ENCODE measurements at regions not wholly inside any gene's neighbourhood (a gene's known extent, or its start where the extent isn't known, plus 50 kb on each side); places are given as distances from the start of the nearest gene placed in this dataset.

DNA sequence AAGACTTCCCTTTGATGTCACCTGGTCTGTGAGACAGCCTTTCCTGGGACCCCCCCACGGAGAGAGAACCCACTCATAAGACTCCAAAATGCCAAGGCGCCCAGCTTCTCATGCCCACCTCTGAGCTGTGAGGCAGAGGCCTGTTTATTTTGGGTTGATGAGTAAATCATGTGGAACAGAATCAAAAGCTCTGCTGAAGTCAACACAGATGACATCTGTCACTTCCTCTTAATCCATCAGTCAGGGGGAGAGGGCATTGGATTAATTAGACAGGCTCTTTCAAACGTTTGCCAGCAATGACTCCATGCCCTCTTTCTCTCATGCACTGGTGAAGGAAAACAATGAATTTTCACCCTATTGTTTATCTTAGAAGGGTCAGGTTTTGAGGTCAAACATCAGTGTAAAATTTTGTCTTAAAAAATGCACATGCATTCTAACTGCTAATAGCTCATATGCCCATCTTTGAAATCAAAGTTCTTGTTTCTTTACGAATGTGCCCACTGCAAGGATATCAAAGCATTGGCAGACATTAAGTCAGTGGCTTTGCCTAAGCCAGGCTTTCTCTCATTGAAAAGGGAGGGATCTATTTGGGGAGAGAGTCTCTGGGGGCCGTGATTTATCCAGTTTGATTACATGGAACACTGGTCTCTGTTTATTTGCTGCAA lies 184.1 kb downstream of the ACKR3 start:
- TF ChIP-seq, protein P1, sequence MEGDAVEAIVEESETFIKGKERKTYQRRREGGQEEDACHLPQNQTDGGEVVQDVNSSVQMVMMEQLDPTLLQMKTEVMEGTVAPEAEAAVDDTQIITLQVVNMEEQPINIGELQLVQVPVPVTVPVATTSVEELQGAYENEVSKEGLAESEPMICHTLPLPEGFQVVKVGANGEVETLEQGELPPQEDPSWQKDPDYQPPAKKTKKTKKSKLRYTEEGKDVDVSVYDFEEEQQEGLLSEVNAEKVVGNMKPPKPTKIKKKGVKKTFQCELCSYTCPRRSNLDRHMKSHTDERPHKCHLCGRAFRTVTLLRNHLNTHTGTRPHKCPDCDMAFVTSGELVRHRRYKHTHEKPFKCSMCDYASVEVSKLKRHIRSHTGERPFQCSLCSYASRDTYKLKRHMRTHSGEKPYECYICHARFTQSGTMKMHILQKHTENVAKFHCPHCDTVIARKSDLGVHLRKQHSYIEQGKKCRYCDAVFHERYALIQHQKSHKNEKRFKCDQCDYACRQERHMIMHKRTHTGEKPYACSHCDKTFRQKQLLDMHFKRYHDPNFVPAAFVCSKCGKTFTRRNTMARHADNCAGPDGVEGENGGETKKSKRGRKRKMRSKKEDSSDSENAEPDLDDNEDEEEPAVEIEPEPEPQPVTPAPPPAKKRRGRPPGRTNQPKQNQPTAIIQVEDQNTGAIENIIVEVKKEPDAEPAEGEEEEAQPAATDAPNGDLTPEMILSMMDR (IDR thresholded peaks at IDR 0.05; ENCODE audit: low read depth, low read length, missing control alignments), result no peak
- H3K4me3 ChIP-seq (replicated peaks; ENCODE audit: low read depth, low read length), result no peak overlapping the region
- DNase-seq (ENCODE audit: extremely low read depth, low read depth), result no peak

DNA sequence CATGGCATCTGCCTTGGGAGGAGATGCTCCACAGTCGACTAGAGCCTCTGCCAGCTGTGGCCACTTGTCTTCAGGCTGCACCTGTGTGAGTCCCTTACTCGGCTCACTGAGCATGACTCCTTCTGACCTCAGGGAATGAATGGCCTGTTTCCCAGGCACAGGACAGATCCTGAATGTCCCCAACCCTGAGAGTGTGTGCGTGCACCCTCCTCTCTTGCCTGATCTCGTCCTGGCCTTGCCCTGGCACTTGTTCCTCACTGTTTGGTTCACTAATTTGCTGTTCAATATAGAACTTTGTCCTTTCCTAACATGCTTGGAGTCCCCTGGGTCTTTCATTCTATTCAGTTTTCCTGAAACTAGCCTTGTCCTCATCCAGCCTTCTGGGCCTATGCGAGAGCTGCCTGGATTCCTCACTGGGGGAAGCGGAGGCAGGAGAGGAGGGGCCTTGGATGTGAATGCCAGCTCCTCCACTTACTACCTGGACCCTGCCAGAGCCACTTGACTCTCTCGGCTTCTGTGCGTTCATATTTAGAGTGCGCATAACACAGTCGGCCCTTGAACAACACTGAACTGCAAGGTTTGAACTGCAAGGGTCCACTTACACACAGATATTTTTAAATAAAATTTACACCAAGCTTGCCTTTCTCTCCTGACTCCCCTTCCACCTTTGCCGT lies 184.8 kb downstream of the ACKR3 start:
- TF ChIP-seq, protein P1 (IDR thresholded peaks at IDR 0.05; ENCODE audit: low read depth, low read length, missing control alignments), result no peak
- no peak overlapping the region for H3K4me3 ChIP-seq (replicated peaks; ENCODE audit: low read depth, low read length)
- DNase-seq (ENCODE audit: extremely low read depth, low read depth), result no peak

DNA sequence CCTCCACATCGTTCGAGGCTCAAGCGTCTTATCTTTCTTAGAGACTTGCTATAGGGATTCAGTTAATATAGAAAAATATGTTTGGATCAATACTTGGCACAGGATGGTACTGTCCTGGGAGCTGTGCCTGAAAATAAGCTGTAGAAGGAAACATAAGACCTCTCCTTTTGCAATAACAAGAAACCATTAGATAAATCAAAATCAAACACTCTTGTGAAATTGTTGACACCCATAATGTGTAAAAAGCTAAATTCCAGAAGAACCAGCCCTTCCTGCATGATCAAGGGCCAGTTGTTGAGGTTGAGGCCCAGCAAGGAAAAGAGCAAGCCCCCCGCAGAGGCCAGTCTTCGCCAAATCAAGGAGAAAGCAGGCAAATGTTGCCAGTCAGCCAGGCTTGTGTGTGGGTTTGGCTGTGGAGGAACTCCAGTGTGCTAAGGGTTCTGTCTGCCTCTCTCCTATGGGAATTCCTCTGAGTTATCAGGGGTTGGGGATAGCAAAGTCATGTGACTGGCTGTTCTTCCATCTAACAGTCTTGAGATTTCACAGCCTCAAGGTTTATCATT lies 185.7 kb downstream of the ACKR3 start:
- TF ChIP-seq, protein P1 (IDR thresholded peaks at IDR 0.05; ENCODE audit: low read depth, low read length, missing control alignments), result no peak
- DNase-seq (ENCODE audit: extremely low read depth, low read depth), result no peak

DNA sequence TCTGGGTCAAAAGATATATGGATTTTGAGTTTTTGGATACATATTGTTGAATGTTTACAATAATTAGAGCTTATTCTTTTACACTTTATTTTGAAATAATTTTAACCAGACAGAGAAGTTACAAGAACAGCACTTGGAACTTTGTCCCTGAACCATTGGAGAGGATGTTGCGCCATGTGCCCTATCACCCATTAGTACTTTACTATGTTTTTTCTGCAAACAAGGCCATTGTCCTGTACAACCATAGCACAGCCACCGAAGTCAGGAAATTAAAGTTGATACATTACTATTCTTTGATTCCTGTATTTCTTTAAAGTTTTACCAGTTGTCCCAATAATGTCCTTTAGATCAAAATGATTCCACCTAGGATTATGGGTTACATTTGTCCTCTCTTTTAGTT lies 188.8 kb downstream of the ACKR3 start:
- TF ChIP-seq, protein P1 (IDR thresholded peaks at IDR 0.05; ENCODE audit: low read depth, low read length, missing control alignments), result no peak
- no peak overlapping the region for H3K4me3 ChIP-seq (replicated peaks; ENCODE audit: low read depth, low read length)
- DNase-seq (ENCODE audit: extremely low read depth, low read depth), result no peak

More for the DNA sequence above, 185.7 kb downstream of the ACKR3 start:
- H3K4me3 ChIP-seq (replicated peaks; ENCODE audit: low read depth, low read length), result no peak overlapping the region

DNA sequence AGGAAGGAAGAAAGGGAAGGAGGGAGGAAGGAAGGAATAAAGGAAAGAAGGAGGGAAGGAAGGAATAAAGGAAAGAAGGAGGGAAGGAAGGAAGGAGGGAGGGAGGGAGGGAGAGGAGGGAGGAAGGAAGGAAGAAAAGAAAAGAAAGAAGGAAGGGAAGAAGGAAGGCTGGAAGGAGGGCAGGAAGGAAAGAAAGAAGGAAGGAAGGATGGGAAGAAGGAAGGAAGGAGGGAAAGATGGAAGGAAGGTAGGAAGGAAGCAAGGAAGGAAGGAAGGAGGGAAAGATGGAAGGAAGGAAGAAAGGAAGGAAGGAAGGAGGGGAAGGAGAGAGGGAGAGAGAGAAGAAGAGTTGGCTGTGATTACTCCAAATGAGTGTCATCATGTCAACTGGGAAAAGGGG lies 190.6 kb downstream of the ACKR3 start:
- no peak for DNase-seq (ENCODE audit: extremely low read depth, low read depth)
- TF ChIP-seq, protein P1 (IDR thresholded peaks at IDR 0.05; ENCODE audit: low read depth, low read length, missing control alignments), result no peak

DNA sequence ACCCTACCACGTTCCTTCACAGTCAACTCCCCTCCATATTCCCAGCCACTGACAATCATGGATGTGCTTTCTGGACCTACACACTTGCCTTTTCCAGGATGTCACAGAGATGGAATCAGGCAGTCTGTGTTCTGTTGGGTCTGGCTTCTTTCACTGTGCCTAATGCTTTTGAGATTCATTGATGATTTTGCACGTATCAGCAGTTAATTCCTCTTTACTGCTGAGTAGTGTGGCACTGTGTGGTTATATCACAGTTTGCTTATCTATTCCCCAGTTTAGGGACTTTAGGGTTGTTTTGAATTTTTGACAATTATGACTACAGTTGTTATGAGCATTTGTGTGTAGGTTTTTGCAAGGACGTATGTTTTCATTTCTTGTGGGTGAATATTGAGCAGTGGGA lies 191.7 kb downstream of the ACKR3 start:
- no peak overlapping the region for H3K4me3 ChIP-seq (replicated peaks; ENCODE audit: low read depth, low read length)
- TF ChIP-seq, protein P1 (IDR thresholded peaks at IDR 0.05; ENCODE audit: low read depth, low read length, missing control alignments), result no peak
- no peak for DNase-seq (ENCODE audit: extremely low read depth, low read depth)

More for the DNA sequence above, 190.6 kb downstream of the ACKR3 start:
- H3K4me3 ChIP-seq (replicated peaks; ENCODE audit: low read depth, low read length), result no peak overlapping the region
